HG02623 (cell line): ENCODE measurements at regions not wholly inside any gene's neighbourhood (a gene's known extent, or its start where the extent isn't known, plus 50 kb on each side); places are given as distances from the start of the nearest gene placed in this dataset.
"Not testable (repeated sequence)": the region's sequence is repeated elsewhere in the genome, so short reads cannot be mapped to it uniquely, and the experiment has no call there.

ENCODE experiments used
- ATAC-seq: cut with Tn5 transposase; IDR thresholded peaks from one replicate; pipeline ENCODE4 v1.9.1; 2021; ENCODE audit warnings: moderate library complexity; ENCODE audit not compliant: unreplicated experiment

DNA sequence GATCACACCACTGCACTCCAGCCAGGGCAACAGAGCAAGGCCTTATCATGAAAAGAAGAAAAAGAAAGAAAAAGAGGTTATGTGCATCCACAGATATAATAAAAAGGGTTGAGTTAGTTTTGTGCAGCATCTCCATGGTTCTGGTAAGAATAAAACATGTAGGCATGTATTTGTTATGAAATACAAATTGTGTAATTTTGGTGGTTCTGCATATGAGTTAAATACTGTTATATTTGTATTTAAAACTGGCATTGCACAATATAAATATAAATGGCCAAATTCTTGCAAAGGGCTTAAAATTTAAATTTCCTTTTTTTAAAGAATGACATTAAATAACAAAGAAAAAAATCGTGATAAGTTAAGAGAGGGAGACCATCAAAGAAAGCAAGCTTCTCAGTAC lies 159.1 kb upstream of the PREP start:
- no peak for ATAC-seq

GRCh38 chr6:105561486-105561885 lies 158.6 kb upstream of the PREP start:
- no peak for ATAC-seq

- peak; percentile 95 for ATAC-seq
Measured at GRCh38 chr6:105560611-105561066, 157.8 kb upstream of the PREP start.

DNA sequence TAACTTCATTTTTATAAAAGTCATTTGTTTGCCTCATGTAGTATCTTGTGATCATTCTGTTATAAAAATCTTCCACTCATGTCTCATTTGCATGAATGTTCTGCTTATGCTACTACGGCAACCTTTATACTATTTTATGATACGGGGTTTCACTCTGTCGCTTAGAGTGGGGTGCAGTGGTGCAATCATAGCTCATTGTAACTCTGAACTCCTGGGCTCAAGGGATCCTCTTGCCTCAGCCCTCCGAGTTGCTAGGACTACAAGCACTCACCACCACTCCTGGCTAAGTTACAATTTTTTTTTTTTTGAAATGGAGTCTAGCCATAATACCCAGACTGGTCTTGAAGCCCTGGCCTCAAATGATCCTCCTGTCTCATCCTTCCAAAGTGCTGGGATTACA lies 154.4 kb upstream of the PREP start:
- no peak for ATAC-seq

DNA sequence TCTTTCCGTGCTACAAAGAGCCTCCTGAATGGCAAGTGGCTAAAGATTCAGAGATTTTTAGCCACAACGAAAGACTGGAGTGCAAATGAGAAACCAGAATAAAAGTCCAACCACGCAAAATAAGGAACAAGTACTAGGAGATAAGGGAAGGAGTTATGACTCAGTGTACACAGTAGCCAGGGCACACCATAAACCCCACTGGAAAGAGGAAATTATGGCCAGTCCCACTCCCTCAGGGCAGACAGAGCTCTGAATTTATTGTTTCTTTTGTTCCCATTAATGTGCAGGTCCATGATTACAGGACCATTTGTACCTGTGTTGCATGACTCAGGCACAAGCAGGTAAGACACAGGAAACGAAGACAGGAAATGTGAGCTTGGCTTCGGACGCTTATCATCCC lies 150.3 kb upstream of the PREP start:
- ATAC-seq: no peak

DNA sequence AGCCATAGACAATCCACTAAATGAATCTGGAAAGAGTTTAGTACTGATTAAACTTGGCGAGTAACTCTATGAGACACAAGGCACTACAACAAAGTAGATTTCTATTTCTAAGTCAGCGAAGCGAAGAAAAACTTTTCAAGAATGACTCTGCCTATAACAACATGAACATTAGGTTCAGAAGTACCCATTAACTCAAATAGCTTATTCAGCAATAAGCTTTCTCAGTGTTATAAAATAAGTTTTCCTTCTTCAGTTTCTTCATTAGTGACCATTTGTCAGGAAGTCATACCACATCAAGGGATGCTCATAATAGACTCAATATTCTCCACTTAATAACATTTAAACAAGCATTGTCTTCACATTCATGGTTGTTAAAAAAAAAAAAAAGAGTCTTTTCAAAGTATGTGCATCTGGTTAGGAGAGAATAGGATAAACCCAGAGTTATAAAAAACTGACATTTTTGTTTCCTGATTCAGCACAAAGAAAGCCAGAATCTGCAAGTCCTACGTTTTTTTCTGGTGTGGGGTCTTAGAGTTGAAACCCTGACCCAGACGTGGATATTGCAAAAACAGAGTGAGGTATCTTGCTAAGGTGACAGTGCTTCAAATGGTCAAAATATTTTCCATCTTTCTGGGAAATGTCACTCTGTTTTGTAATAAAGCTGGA lies 148.2 kb upstream of the PREP start:
- no peak for ATAC-seq

DNA sequence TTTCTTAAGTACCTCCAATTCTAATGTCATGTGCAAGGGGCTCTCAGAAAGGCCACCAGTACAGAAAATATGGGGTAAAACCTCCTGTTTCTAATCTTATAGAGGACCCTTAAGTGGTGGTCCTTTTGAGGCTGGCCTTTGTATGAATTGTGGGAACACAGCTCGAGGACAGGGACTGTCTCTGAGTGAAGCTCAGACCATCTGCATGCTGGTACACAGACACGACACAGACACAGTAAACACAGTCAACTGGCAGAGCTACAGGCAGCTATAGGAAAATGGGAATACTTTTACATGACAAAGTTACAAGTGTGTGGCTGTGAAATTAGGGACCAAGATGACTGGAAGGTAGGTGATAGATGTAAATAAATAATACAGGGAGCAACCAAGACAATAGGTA lies 143.9 kb upstream of the PREP start:
- ATAC-seq: no peak

DNA sequence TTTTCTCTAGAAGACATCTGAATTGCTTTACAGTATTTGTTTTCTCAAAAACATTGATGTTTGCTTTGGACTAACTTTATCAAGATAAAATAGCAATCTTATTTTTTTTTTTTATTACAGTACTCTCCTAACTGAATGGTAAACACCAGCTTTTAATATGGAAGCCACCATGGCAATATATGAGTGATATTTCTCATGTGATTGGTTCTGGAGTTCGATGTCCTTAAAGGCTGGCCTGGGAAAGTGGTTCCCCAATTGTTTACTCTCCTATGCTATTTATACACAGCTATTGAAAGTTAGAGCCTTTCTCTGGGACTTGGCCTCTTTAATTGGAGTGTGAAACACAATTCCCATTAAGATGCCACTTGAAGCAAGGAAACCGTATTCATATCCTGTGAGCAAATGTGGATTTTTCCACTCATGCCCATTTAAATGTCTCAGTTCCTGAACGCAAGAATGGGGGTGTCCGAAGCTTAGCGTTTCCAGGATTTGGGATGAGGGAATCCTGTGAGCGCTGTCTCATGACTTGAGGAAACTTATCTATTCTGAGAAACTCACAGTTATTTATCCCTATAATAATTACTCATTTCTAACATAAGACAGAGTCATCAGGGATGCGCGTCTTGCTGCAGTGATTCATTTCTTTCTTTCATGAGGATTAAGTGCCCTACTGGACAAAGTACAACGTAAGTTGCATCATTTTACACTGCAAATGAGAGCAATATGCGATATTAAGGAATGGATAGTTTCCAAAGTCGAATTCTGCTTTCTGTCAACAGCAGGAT lies 143.3 kb upstream of the PREP start:
- no peak for ATAC-seq

GRCh38 chr6:105545228-105545920 lies 142.5 kb upstream of the PREP start:
- ATAC-seq: no peak

DNA sequence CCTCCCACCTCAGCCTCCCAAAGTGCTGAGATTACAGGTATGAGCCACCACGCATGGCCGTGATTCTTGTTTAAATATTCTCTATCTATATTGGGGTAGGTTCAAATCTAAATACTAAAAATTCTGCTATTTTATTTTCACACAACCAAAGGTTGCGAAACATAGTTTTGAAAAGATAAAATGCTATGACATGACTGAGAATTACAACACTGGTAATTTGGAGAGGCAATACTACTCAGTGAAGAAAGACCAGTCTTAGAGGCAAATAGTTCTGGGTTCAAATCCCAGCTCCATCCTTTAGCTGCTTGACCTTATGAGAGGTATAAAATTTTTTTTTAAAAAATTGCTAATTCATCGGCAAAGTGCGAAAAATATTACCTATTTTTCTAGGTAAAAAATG lies 137.0 kb upstream of the PREP start:
- ATAC-seq: no peak

DNA sequence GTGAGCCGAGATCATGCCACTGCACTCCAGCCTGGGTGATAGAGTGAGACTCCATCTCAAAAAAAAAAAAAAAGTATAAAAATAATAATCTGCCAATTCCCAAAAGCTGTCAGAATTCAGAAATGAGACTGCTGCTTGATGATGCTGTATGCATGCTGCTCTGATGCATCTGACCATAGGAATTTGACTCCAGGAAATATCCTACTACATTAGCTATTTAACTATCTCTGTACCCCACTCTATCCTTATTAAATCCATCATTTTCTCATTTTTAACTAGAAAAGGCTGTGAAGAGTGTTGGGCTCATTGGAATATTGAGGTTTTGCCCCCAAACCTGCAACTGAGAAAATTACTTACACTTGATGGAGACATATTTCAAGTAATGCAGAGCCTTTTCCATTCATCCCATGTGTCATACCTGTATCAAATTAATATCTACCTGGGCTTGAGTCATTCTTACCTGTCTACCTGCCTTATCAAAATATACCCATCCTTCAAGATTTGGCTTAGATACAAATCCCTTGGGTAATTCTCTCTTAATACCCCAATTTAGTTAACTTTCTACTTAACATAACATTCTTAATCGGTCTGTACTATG lies 135.2 kb upstream of the PREP start:
- ATAC-seq: no peak

DNA sequence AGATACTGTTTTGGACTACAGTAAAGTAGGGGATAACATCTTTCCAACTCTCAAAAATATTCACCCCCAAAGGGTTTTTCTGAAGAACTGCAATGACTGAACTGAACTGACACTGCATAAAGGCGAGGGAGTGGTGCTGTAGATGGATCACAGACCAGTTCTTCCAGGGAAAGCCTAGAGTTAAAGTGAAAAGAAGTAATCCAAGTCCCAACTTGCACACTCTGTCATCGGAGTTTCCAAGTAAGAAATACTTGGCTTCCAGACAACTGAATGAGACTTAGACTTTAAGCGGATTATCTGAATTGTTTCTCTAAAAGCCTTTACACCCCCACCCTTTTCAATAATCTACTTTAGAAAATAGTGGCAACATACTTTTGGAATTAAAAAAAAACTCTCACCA lies 134.1 kb upstream of the PREP start:
- no peak for ATAC-seq

DNA sequence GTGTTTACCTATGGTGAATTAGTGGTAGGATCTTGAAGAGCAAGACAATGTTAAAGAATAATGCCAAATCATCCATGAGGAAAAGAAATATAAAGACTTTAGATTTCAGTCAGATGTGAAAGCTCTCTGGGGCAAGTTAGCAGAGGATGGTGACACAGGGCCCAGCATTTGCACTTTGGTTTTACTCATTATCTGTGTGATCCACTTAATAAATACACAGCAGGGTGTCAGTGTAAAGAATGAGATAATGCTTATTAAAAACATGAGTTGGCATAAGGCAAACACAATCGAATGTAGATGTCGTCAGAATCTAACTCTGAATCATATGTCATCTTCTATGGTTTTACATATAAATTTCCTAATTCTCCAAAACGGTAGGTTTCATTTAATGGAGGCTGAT lies 130.4 kb upstream of the PREP start:
- ATAC-seq: no peak

DNA sequence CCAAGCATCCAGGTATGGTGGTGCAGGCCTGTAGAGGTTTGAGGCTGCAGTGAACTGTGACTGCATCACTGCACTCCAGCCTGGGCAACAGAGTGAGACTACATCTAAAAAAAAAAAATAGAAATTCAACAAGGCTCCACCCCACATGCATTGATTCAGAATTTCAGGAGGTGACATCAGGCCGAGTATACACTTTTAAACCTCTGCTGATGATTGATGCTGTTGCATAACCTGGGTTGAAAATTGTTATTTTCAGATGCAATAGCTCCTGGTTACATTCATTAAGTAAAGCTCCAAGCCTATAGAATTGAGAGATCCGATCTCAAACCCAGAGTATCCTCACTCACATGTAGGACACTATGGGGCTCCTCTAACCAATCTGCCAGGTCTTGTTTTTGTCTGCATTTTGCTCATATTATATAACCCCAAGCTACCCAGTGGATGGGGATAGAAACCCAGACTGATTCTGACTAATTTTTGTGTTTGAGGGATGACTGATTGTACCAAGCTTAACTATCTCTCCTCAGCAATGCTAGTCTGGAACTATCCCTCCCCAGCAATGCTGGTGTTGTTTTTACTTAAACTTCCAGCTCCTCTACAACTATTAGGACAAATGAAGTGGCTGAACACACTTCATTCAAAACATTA lies 123.5 kb upstream of the PREP start:
- ATAC-seq: no peak

DNA sequence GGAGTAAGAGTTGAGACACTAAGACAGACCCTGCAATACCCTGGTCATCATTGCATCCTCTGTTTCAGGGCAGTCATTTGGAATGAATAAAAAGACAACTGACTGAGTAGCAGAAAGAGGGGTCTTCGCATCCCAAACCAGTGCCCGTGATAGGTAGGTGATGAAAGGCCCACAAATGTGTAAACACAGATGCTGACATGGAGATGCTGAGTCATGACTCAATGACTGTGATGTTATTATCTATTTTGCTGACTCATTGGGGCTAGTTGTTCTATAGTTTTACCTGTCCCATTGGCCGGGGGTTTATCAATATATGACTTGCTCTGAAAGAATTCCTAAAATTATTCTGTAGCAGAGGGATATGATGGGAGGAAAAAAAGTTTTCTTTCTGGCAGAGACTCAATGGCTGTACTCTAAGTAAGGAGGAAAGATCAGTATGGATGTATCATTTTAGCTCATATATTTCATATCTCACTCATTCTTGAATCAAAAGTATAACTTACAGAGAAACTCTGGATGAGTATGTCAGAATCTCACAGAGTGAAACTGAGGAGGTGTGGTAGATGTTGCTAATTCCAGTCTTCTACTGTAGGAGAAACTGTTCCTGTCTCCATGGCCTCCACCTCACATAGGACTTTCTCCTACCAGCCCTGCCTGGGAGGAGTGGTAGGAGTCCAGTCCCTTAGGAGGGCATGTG lies 119.9 kb upstream of the PREP start:
- ATAC-seq: no peak

DNA sequence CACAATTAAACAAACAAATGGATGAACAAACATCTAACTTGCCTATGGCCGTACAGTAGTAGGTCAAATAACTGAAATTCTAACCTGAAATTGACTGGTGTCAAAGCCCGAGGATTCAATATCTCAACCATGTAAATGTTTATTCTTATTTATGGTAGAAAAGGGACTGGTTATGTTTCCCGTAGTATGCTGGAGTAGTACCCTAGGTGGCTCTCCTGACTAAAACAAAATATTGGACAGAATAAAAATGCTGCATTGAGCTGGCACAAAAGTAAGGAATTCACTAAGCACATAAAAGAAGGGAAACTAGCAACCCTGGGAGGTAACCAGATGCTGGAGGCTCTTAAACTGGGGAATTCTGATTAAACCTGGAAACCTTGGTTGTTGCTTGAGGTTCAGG lies 117.1 kb upstream of the PREP start:
- no peak for ATAC-seq

DNA sequence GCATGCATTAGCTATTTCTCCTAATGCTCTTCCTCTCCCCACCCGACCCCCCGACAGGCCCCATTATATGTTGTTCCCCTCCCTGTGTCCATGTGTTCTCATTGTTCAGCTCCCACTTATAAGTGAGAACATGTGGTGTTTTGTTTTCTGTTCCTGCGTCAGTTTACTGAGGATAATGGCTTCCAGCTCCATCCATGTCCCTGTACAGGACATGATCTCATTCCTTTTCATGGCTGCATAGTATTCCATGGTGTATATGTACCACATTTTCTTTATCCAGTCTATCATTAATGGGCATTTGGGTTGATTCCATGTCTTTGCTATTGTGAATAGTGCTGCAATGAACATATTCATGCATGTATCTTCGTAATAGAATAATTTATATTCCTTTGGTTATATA lies 116.1 kb upstream of the PREP start:
- ATAC-seq: not testable (repeated sequence)

DNA sequence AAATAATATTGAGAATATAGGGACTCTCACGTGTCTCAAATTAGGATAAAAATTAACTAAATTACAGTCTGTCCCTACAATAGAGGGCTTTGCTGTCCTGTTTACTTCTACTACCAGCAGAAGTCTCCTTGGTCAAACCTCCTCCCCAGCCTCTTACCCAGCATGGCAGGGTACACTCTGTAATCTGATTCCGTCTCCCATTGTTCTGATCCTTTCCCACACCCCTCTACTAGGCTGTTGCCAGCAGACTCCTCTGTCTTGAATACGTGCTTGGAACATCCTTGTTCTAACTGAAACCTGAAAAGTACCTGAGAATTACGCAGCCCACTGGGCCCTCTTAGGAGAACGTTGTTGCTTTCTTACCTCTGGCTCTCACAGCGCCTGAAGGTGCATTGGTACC lies 112.2 kb upstream of the PREP start:
- no peak for ATAC-seq

DNA sequence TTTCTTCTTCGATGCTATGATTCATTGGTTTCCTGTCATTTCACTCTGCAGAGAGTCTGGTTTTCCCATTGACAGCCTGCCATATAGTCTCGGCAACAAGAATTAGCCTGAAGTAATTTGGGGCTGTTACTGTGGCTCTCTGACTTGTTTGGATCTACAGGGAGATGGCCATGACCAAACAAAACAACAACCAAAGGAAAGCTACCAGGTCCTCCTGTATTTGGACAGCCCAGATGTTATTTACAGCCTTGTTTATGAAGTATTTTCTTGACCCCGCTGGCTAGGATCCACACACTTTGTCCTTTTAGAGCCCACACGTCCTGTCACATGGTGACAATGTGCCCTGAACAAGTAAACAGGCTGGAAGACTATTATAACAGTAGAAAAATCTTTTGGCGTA lies 111.4 kb upstream of the PREP start:
- ATAC-seq: no peak

- ATAC-seq: no peak
Measured at GRCh38 chr6:105511639-105512038, 108.8 kb upstream of the PREP start.

DNA sequence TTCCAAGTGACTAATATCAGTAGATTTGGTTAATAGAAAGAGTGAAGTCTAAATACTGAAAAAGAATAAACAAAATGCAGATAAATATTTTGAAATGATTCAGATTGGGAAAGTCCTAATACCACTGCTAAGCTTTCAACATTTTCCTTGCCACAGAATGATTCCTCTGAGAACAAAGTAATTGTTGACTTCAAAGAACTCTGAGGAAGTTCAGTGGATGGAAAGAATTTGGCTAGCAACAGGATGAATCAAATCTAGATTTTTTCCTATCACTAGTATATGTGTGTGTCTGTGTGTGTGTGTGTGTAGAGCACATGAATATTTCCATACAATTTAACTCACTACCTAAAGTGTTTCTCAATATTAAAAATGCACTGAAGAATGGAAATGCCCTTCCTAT lies 107.9 kb upstream of the PREP start:
- no peak for ATAC-seq
